ENCODE measurements at regions not wholly inside any gene's neighbourhood (a gene's known extent, or its start where the extent isn't known, plus 50 kb on each side); places are given as distances from the start of the nearest gene placed in this dataset.

DNA sequence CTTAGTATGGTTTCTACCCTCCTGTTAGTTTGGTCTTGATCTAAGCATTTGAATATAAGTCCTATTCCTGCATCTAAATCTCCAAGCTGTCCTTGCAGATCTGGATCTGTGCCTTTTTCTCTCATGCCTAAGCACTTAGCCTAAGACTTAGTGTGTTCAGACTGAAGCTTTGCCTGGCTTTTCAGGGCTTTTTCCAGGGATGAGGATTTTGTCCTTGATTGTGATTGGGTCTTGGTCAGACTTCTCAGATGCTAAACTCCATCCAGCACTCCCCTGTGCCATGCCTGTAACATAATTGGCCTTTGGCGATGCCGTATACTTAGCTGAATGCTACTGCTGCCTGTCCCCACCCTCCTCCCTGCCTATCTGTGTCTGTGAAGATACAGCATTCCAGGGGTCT is 98.1 kb upstream of the NRIP1 start:
- ChIA-PET CTCF (interaction anchor here (0.9 kb wide), 1 partner anchor 10 kb away, joined by 3 read pairs; no protein-coding TSS in a partner anchor), POLR2A (no interaction called here)
- Histone ChIP-seq H3K27me3 (replicated peaks in 2 of 5; ENCODE audit: control insufficient read depth in 4 of 5, insufficient read depth in 5 of 5, low read length in 4 of 5) (no peaks in the 10 kb centered on the region), H3K4me1 (ENCODE audit: control extremely low read depth in 1 of 4, control insufficient read depth in 4 of 4, insufficient read depth in 4 of 4, low read length in 3 of 4) (peaks cover 0 to 13% (median 0%) of the 10 kb centered on the region in 4 experiments), H3K36me3 (ENCODE audit: control insufficient read depth in 4 of 4, insufficient read depth in 4 of 4, low read length in 3 of 4) (no peaks in the 10 kb centered on the region), H3K9me3 (ENCODE audit: control extremely low read depth in 1 of 5, control insufficient read depth in 4 of 5, insufficient read depth in 2 of 5, low read depth in 1 of 5, low read length in 4 of 5) (peaks cover 0 to 4% (median under 1%) of the 10 kb centered on the region in 5 experiments), H3K4me3 (ENCODE audit: control insufficient read depth in 1 of 7, extremely low read depth in 1 of 7, insufficient read depth in 4 of 7, low read depth in 2 of 7, low read length in 6 of 7) (no peak overlapping the region), H3K27ac (ENCODE audit: insufficient read depth in 1 of 2, low read depth in 1 of 2, low read length in 2 of 2, poor library complexity in 1 of 2, severe bottlenecking in 2 of 2) (no peak overlapping the region)
- 96% methylated on average over 2 of the region's 2 CpGs for WGBS (ENCODE audit: insufficient coverage)
- no peak for DNase-seq

GRCh38 chr21:15164273-15164672 is 99.5 kb upstream of the NRIP1 start:
- Histone ChIP-seq H3K4me1 (ENCODE audit: control extremely low read depth in 1 of 4, control insufficient read depth in 4 of 4, insufficient read depth in 4 of 4, low read length in 3 of 4) (peaks cover 0 to 10% (median 0%) of the 10 kb centered on the region in 4 experiments), H3K36me3 (ENCODE audit: control insufficient read depth in 4 of 4, insufficient read depth in 4 of 4, low read length in 3 of 4) (no peaks in the 10 kb centered on the region), H3K4me3 (ENCODE audit: control insufficient read depth in 1 of 7, extremely low read depth in 1 of 7, insufficient read depth in 4 of 7, low read depth in 2 of 7, low read length in 6 of 7) (no peak overlapping the region), H3K27ac (ENCODE audit: insufficient read depth in 1 of 2, low read depth in 1 of 2, low read length in 2 of 2, poor library complexity in 1 of 2, severe bottlenecking in 2 of 2) (no peak overlapping the region), H3K27me3 (replicated peaks in 2 of 5; ENCODE audit: control insufficient read depth in 4 of 5, insufficient read depth in 5 of 5, low read length in 4 of 5) (no peaks in the 10 kb centered on the region), H3K9me3 (ENCODE audit: control extremely low read depth in 1 of 5, control insufficient read depth in 4 of 5, insufficient read depth in 2 of 5, low read depth in 1 of 5, low read length in 4 of 5) (no peaks in the 10 kb centered on the region)
- peak in 2 of 3 donors; percentile 49 to 56 for DNase-seq
- ChIA-PET CTCF (no interaction called here), POLR2A (no interaction called here)
- WGBS (ENCODE audit: insufficient coverage) = 100% methylated on average over 6 of the region's 9 CpGs

GRCh38 chr21:15164678-15165303 is 100.0 kb upstream of the NRIP1 start:
- peaks cover 0 to 4% (median 0%) of the 10 kb centered on the region in 5 experiments for H3K9me3 ChIP-seq (ENCODE audit: control extremely low read depth in 1 of 5, control insufficient read depth in 4 of 5, insufficient read depth in 2 of 5, low read depth in 1 of 5, low read length in 4 of 5)
- H3K27ac ChIP-seq (ENCODE audit: insufficient read depth in 1 of 2, low read depth in 1 of 2, low read length in 2 of 2, poor library complexity in 1 of 2, severe bottlenecking in 2 of 2) = no peak overlapping the region
- ChIA-PET CTCF (interaction anchor here (1.2 kb wide), 2 partner anchors 30 to 104 kb away, joined by 3 to 4 read pairs; no protein-coding TSS in a partner anchor), POLR2A (no interaction called here)
- H3K36me3 ChIP-seq (ENCODE audit: control insufficient read depth in 4 of 4, insufficient read depth in 4 of 4, low read length in 3 of 4) = no peaks in the 10 kb centered on the region
- DNase-seq = no peak
- H3K27me3 ChIP-seq (replicated peaks in 2 of 5; ENCODE audit: control insufficient read depth in 4 of 5, insufficient read depth in 5 of 5, low read length in 4 of 5) = no peaks in the 10 kb centered on the region
- no peak overlapping the region for H3K4me3 ChIP-seq (ENCODE audit: control insufficient read depth in 1 of 7, extremely low read depth in 1 of 7, insufficient read depth in 4 of 7, low read depth in 2 of 7, low read length in 6 of 7)
- H3K4me1 ChIP-seq (ENCODE audit: control extremely low read depth in 1 of 4, control insufficient read depth in 4 of 4, insufficient read depth in 4 of 4, low read length in 3 of 4) = peaks cover 0 to 7% (median 0%) of the 10 kb centered on the region in 4 experiments
- 90% methylated on average over 1 of the region's 2 CpGs for WGBS (ENCODE audit: insufficient coverage)

GRCh38 chr21:15170614-15171013 is 105.8 kb upstream of the NRIP1 start:
- Histone ChIP-seq H3K27ac (ENCODE audit: insufficient read depth in 1 of 2, low read depth in 1 of 2, low read length in 2 of 2, poor library complexity in 1 of 2, severe bottlenecking in 2 of 2) (no peak overlapping the region), H3K36me3 (ENCODE audit: control insufficient read depth in 4 of 4, insufficient read depth in 4 of 4, low read length in 3 of 4) (no peaks in the 10 kb centered on the region), H3K9me3 (ENCODE audit: control extremely low read depth in 1 of 5, control insufficient read depth in 4 of 5, insufficient read depth in 2 of 5, low read depth in 1 of 5, low read length in 4 of 5) (peaks cover 0 to 4% (median 0%) of the 10 kb centered on the region in 5 experiments), H3K4me1 (ENCODE audit: control extremely low read depth in 1 of 4, control insufficient read depth in 4 of 4, insufficient read depth in 4 of 4, low read length in 3 of 4) (peaks cover 0 to 5% (median 1%) of the 10 kb centered on the region in 4 experiments), H3K4me3 (ENCODE audit: control insufficient read depth in 1 of 7, extremely low read depth in 1 of 7, insufficient read depth in 4 of 7, low read depth in 2 of 7, low read length in 6 of 7) (no peak overlapping the region), H3K27me3 (replicated peaks in 2 of 5; ENCODE audit: control insufficient read depth in 4 of 5, insufficient read depth in 5 of 5, low read length in 4 of 5) (no peaks in the 10 kb centered on the region)
- DNase-seq = peak in 1 of 3 donors; percentile 49
- ChIA-PET CTCF (interaction anchor here (1.2 to 1.6 kb wide), 3 partner anchors 10 to 15 kb away, joined by 3 to 5 read pairs (median 4); no protein-coding TSS in a partner anchor), POLR2A (interaction anchor here (0.6 kb wide), 1 partner anchor 50 kb away, joined by 3 read pairs; no protein-coding TSS in a partner anchor)
- 60% methylated on average over 1 of the region's 2 CpGs for WGBS (ENCODE audit: insufficient coverage)

- CTCF ChIA-PET = interaction anchor here (1.2 to 1.5 kb wide), 2 partner anchors 11 to 14 kb away, joined by 3 to 4 read pairs; no protein-coding TSS in a partner anchor
- WGBS (ENCODE audit: insufficient coverage) = 100% methylated on average over 3 of the region's 4 CpGs
- POLR2A ChIA-PET = no interaction called here
Observed at GRCh38 chr21:15171546-15171945, 106.7 kb upstream of the NRIP1 start.

GRCh38 chr21:15172963-15173362 is 108.2 kb upstream of the NRIP1 start:
- Histone ChIP-seq H3K4me3 (ENCODE audit: control insufficient read depth in 1 of 7, extremely low read depth in 1 of 7, insufficient read depth in 4 of 7, low read depth in 2 of 7, low read length in 6 of 7) (no peak overlapping the region), H3K36me3 (ENCODE audit: control insufficient read depth in 4 of 4, insufficient read depth in 4 of 4, low read length in 3 of 4) (no peaks in the 10 kb centered on the region), H3K27me3 (replicated peaks in 2 of 5; ENCODE audit: control insufficient read depth in 4 of 5, insufficient read depth in 5 of 5, low read length in 4 of 5) (no peaks in the 10 kb centered on the region), H3K9me3 (ENCODE audit: control extremely low read depth in 1 of 5, control insufficient read depth in 4 of 5, insufficient read depth in 2 of 5, low read depth in 1 of 5, low read length in 4 of 5) (peaks cover 0 to 4% (median 0%) of the 10 kb centered on the region in 5 experiments), H3K27ac (ENCODE audit: insufficient read depth in 1 of 2, low read depth in 1 of 2, low read length in 2 of 2, poor library complexity in 1 of 2, severe bottlenecking in 2 of 2) (no peak overlapping the region), H3K4me1 (ENCODE audit: control extremely low read depth in 1 of 4, control insufficient read depth in 4 of 4, insufficient read depth in 4 of 4, low read length in 3 of 4) (peaks cover 0 to 5% (median 1%) of the 10 kb centered on the region in 4 experiments)
- 100% methylated on average over 1 of the region's 3 CpGs for WGBS (ENCODE audit: insufficient coverage)
- ChIA-PET POLR2A (no interaction called here), CTCF (interaction anchor here (1.6 kb wide), 1 partner anchor 10 kb away, joined by 3 read pairs; no protein-coding TSS in a partner anchor)
- DNase-seq = no peak

More at GRCh38 chr21:15171546-15171945, 106.7 kb upstream of the NRIP1 start:
- no peak for DNase-seq
- H3K36me3 ChIP-seq (ENCODE audit: control insufficient read depth in 4 of 4, insufficient read depth in 4 of 4, low read length in 3 of 4) = no peaks in the 10 kb centered on the region
- peaks cover 0 to 5% (median 1%) of the 10 kb centered on the region in 4 experiments for H3K4me1 ChIP-seq (ENCODE audit: control extremely low read depth in 1 of 4, control insufficient read depth in 4 of 4, insufficient read depth in 4 of 4, low read length in 3 of 4)
- H3K27ac ChIP-seq (ENCODE audit: insufficient read depth in 1 of 2, low read depth in 1 of 2, low read length in 2 of 2, poor library complexity in 1 of 2, severe bottlenecking in 2 of 2) = peak overlapping the region in 1 of 2 experiments; percentile 1
- H3K9me3 ChIP-seq (ENCODE audit: control extremely low read depth in 1 of 5, control insufficient read depth in 4 of 5, insufficient read depth in 2 of 5, low read depth in 1 of 5, low read length in 4 of 5) = peaks cover 0 to 4% (median 0%) of the 10 kb centered on the region in 5 experiments
- H3K4me3 ChIP-seq (ENCODE audit: control insufficient read depth in 1 of 7, extremely low read depth in 1 of 7, insufficient read depth in 4 of 7, low read depth in 2 of 7, low read length in 6 of 7) = no peak overlapping the region
- H3K27me3 ChIP-seq (replicated peaks in 2 of 5; ENCODE audit: control insufficient read depth in 4 of 5, insufficient read depth in 5 of 5, low read length in 4 of 5) = no peaks in the 10 kb centered on the region

GRCh38 chr21:15174923-15175322 is 110.1 kb upstream of the NRIP1 start:
- POLR2A ChIA-PET = no interaction called here
- CTCF ChIA-PET = no interaction called here
- Histone ChIP-seq H3K36me3 (ENCODE audit: control insufficient read depth in 4 of 4, insufficient read depth in 4 of 4, low read length in 3 of 4) (no peaks in the 10 kb centered on the region), H3K27me3 (replicated peaks in 2 of 5; ENCODE audit: control insufficient read depth in 4 of 5, insufficient read depth in 5 of 5, low read length in 4 of 5) (no peaks in the 10 kb centered on the region), H3K9me3 (ENCODE audit: control extremely low read depth in 1 of 5, control insufficient read depth in 4 of 5, insufficient read depth in 2 of 5, low read depth in 1 of 5, low read length in 4 of 5) (no peaks in the 10 kb centered on the region), H3K4me1 (ENCODE audit: control extremely low read depth in 1 of 4, control insufficient read depth in 4 of 4, insufficient read depth in 4 of 4, low read length in 3 of 4) (peaks cover 0 to 5% (median 1%) of the 10 kb centered on the region in 4 experiments), H3K4me3 (ENCODE audit: control insufficient read depth in 1 of 7, extremely low read depth in 1 of 7, insufficient read depth in 4 of 7, low read depth in 2 of 7, low read length in 6 of 7) (no peak overlapping the region), H3K27ac (ENCODE audit: insufficient read depth in 1 of 2, low read depth in 1 of 2, low read length in 2 of 2, poor library complexity in 1 of 2, severe bottlenecking in 2 of 2) (no peak overlapping the region)
- DNase-seq = no peak
- 100% methylated on average over 2 of the region's 3 CpGs for WGBS (ENCODE audit: insufficient coverage)
